ENCODE measurements at regions not wholly inside any gene's neighbourhood (a gene's known extent, or its start where the extent isn't known, plus 50 kb on each side); places are given as distances from the start of the nearest gene placed in this dataset.

DNA sequence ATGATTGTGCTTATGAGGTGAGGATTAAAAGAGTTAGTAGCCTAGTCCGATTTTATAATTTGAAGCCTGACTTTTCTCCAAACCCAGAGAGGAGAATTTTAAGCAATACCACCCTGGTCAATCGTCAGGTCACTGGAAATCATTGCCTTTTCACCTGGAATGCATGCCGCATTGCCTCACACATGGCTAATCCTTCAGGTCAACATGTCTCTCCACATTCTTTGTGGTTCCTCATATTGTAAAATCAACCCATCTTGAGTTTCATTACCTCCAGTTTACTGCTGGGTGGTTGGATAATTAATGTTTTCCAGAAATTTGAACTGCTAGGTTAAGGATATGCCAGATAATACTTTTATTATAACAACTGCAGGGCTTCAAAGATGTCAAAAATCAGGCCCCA is 55.6 kb upstream of the SEMA3E start:
- no peak overlapping the region for H3K4me3 Mint-ChIP-seq

DNA sequence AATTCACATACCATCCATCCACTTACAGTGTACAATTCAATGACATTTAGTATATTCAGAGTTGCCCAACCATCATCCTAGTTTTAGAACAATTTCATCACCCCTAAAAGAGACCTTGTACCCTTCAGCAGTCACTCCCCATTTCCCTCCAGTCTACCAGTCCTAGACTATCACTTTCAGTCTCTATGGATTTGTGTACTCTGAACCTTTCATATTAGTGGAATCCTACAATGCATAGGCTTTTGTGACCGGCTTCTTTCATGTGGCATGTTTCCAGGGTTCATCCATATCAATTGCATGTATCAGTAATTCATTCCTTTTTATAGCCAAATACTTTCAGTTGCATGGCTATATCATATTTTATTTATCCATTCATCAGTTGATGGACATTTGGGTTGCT is 53.5 kb upstream of the SEMA3E start:
- H3K4me3 Mint-ChIP-seq, result no peak overlapping the region
- no peaks in the 10 kb centered on the region for H3K36me3 Mint-ChIP-seq
- DNase-seq (ENCODE audit: low spot score in 2 of 2, unreplicated experiment in 2 of 2), result no peak
- no peaks in the 10 kb centered on the region for H3K9me3 Mint-ChIP-seq
- H3K27me3 Mint-ChIP-seq (ENCODE audit: low read depth), result no peaks in the 10 kb centered on the region
- TF ChIP-seq, protein P1, sequence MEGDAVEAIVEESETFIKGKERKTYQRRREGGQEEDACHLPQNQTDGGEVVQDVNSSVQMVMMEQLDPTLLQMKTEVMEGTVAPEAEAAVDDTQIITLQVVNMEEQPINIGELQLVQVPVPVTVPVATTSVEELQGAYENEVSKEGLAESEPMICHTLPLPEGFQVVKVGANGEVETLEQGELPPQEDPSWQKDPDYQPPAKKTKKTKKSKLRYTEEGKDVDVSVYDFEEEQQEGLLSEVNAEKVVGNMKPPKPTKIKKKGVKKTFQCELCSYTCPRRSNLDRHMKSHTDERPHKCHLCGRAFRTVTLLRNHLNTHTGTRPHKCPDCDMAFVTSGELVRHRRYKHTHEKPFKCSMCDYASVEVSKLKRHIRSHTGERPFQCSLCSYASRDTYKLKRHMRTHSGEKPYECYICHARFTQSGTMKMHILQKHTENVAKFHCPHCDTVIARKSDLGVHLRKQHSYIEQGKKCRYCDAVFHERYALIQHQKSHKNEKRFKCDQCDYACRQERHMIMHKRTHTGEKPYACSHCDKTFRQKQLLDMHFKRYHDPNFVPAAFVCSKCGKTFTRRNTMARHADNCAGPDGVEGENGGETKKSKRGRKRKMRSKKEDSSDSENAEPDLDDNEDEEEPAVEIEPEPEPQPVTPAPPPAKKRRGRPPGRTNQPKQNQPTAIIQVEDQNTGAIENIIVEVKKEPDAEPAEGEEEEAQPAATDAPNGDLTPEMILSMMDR (IDR thresholded peaks at IDR 0.05; ENCODE audit: unreplicated experiment), result no peak
- no peak overlapping the region for H3K27ac Mint-ChIP-seq
- no peaks in the 10 kb centered on the region for H3K4me1 Mint-ChIP-seq

More for the DNA sequence above, 55.6 kb upstream of the SEMA3E start:
- H3K27me3 Mint-ChIP-seq (ENCODE audit: low read depth), result no peaks in the 10 kb centered on the region
- H3K27ac Mint-ChIP-seq, result no peak overlapping the region
- H3K4me1 Mint-ChIP-seq, result no peaks in the 10 kb centered on the region
- TF ChIP-seq, protein P1 (IDR thresholded peaks at IDR 0.05; ENCODE audit: unreplicated experiment), result no peak
- H3K36me3 Mint-ChIP-seq, result no peaks in the 10 kb centered on the region
- no peak for DNase-seq (ENCODE audit: low spot score in 2 of 2, unreplicated experiment in 2 of 2)
- H3K9me3 Mint-ChIP-seq, result peaks cover 13% of the 10 kb centered on the region

DNA sequence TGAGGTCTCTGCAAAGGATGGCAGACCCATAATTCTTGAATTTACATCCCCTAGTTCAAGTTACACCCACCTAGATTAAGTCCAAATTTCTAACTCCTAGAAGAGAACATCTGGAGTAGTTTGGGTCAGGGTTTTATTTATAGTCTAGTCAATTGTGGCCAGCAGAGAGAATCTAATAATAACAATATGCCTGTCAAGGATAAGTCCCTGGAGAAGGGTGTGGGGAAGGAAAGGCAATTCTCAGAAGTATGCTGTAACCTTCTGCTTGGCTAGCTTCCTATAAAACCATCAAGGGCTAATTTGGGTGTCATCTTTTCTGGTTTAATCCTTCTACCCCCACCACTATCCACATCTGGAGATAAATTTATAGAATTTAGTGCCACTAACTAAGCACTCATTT is 52.8 kb upstream of the SEMA3E start:
- H3K4me3 Mint-ChIP-seq, result no peak overlapping the region
- no peak for DNase-seq (ENCODE audit: low spot score in 2 of 2, unreplicated experiment in 2 of 2)
- H3K4me1 Mint-ChIP-seq, result no peaks in the 10 kb centered on the region
- H3K9me3 Mint-ChIP-seq, result no peaks in the 10 kb centered on the region
- H3K27ac Mint-ChIP-seq, result no peak overlapping the region
- no peaks in the 10 kb centered on the region for H3K36me3 Mint-ChIP-seq
- no peaks in the 10 kb centered on the region for H3K27me3 Mint-ChIP-seq (ENCODE audit: low read depth)
- TF ChIP-seq, protein P1 (IDR thresholded peaks at IDR 0.05; ENCODE audit: unreplicated experiment), result no peak
